ENCODE measurements at regions not wholly inside any gene's neighbourhood (a gene's known extent, or its start where the extent isn't known, plus 50 kb on each side); places are given as distances from the start of the nearest gene placed in this dataset.

DNA sequence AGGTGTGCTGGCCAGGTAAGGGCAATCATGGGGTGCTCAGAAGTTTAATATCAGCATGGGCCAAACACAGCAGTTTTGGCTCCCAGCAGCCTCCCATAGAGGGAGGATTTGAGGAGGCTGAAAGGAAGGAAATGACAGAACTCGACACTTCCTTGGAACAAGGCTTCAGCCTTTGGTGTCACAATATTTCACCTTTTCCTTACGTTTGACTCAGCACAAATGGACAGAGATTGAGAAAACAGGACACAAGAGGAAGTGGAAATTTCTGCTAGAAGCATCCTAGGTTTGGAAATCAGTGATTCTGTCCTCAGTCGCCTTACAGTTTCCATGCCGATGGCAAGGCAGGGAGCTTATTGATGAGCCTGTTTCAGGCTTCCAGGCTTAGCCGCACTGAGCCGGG, 181.4 kb downstream of the MAF start:
- CTCF ChIA-PET: no interaction called here
- POLR2A ChIA-PET: no interaction called here

DNA sequence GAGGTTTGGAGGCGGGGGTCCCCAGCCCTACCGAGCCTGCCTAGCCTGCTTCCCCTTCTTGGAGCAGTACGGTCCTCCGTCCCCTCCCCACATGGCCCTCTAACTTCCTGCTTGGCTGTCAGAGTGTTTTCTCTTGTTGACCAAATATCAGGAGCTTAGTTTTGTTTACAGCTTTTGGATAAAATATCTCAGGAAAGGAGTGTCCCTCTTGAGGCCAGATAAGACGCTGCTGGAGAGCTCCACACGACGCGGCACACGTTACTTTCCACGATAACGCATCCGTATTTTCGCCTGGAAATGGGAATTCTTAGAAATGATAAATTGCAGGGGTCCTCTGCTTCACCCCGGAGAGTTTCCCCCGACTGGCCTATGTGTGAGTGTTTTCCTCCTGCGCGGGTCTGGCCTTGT, 182.9 kb downstream of the MAF start:
- no peak for DNase-seq
- POLR2A ChIA-PET: no interaction called here
- Mint-ChIP-seq H3K4me1 (peaks cover 23% of the 10 kb centered on the region), H3K27ac (no peak overlapping the region), H3K4me3 (no peak overlapping the region), H3K27me3 (no peaks in the 10 kb centered on the region), H3K36me3 (ENCODE audit: low read depth) (no peaks in the 10 kb centered on the region), H3K9me3 (ENCODE audit: low read depth) (no peaks in the 10 kb centered on the region)
- intact Hi-C loops (cut with DNase I, micrococcal nuclease): no loop called here
- ATAC-seq: no peak
- CTCF ChIA-PET: no interaction called here

More for the DNA sequence above, 181.4 kb downstream of the MAF start:
- Mint-ChIP-seq H3K9me3 (ENCODE audit: low read depth) (no peaks in the 10 kb centered on the region), H3K27me3 (no peaks in the 10 kb centered on the region), H3K27ac (no peak overlapping the region), H3K4me3 (no peak overlapping the region), H3K4me1 (peaks cover 19% of the 10 kb centered on the region), H3K36me3 (ENCODE audit: low read depth) (no peaks in the 10 kb centered on the region)
- ATAC-seq (no peak), DNase-seq (no peak)
- intact Hi-C loops (cut with DNase I, micrococcal nuclease): no loop called here

DNA sequence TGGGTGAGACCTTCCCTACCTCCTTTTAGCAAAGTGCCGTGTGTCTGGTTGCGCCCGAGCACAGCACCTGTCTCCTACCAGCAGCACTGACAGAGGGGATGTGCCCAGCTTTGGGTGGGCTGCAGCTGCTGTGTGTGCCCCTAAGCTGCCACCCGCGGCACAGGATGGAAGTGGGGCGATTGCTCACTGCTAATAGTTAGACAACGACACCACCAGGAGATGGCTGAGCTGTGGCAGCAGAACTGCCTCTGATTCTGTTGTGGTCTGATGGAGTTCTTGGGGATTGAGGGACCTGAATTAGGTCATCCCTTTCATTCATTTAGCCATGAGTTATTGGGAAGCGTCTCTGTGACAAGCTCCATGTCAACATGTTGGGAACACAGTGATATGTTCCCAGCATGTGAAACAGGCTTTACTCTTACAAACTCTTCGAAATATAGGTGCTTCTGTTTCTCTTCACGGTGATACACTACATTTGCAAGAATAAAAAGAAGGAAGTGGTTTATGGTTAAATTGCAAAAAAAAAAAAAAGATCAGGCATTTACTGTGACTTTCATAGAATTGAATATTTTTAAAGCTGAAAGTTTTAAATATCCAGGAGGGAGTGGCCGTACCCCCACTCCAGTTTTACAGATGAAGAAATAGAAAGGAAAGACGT, 184.4 kb downstream of the MAF start:
- H3K4me3 Mint-ChIP-seq: no peak overlapping the region
- ATAC-seq: no peak
- intact Hi-C loops (cut with DNase I, micrococcal nuclease): no loop called here
- peak; percentile 13 for DNase-seq
- H3K27ac Mint-ChIP-seq: no peak overlapping the region
- H3K36me3 Mint-ChIP-seq (ENCODE audit: low read depth): no peaks in the 10 kb centered on the region
- H3K9me3 Mint-ChIP-seq (ENCODE audit: low read depth): no peaks in the 10 kb centered on the region
- peaks cover 29% of the 10 kb centered on the region for H3K4me1 Mint-ChIP-seq
- ChIA-PET CTCF (interaction anchor here (0.7 to 0.9 kb wide), 3 partner anchors 52 to 189 kb away, joined by 3 to 5 read pairs (median 4); no protein-coding TSS in a partner anchor), POLR2A (interaction anchor here (1.2 kb wide), 1 partner anchor 101 kb away, joined by 12 read pairs; no protein-coding TSS in a partner anchor)
- no peaks in the 10 kb centered on the region for H3K27me3 Mint-ChIP-seq

DNA sequence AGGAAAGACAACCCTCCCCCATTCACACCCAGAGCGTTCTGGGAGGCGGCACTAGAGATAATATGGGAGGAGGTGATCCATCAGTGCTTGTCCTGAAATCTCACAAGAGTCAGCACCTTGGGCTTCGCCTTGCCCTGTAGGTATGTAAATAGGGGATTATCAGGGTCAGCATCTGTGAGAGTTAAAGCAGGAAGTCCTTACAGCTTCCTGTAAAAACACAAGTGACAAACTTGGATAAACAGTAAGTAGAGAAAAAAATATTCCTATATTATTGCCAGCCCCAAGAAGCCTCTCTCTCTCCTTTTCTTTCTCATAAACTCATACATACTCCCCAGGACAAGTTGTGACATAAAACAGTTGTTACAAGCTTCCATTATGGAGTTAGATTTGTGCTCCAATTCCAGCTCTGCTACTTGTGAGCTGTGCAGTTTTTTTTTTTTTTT, 187.7 kb downstream of the MAF start:
- ATAC-seq (no peak), DNase-seq (no peak)
- no peak overlapping the region for H3K4me3 Mint-ChIP-seq
- no peaks in the 10 kb centered on the region for H3K9me3 Mint-ChIP-seq (ENCODE audit: low read depth)
- intact Hi-C loops (cut with DNase I, micrococcal nuclease): no loop called here
- H3K27me3 Mint-ChIP-seq: no peaks in the 10 kb centered on the region
- ChIA-PET POLR2A (no interaction called here), CTCF (no interaction called here)
- no peak overlapping the region for H3K27ac Mint-ChIP-seq
- no peaks in the 10 kb centered on the region for H3K36me3 Mint-ChIP-seq (ENCODE audit: low read depth)
- peaks cover 28% of the 10 kb centered on the region for H3K4me1 Mint-ChIP-seq

DNA sequence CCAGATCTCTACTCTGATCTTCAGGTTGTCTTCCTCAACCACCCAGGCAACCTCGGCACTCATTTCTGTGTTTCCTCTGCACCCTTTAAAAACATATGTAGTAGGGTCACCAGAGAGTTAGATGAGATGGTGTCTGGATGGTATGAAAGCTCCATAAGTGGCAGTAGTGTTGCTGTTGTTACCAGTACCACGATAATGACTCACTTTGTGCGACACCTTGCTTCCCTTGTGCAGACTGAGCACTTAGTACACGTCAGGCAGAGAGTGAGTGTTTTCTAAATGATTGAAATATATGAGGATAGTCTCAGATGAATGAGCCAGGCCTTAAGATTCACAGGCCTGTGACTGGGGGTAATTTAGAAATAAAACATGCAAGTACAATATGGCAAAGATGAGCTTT, 188.7 kb downstream of the MAF start:
- intact Hi-C loops (cut with DNase I, micrococcal nuclease): no loop called here
- DNase-seq (peak; percentile 16), ATAC-seq (peak; percentile 85)
- Mint-ChIP-seq H3K4me1 (peaks cover 21% of the 10 kb centered on the region), H3K4me3 (no peak overlapping the region), H3K27me3 (peaks cover 2% of the 10 kb centered on the region), H3K27ac (peak overlapping the region; percentile 5), H3K9me3 (ENCODE audit: low read depth) (no peaks in the 10 kb centered on the region), H3K36me3 (ENCODE audit: low read depth) (no peaks in the 10 kb centered on the region)
- ChIA-PET POLR2A (no interaction called here), CTCF (no interaction called here)

DNA sequence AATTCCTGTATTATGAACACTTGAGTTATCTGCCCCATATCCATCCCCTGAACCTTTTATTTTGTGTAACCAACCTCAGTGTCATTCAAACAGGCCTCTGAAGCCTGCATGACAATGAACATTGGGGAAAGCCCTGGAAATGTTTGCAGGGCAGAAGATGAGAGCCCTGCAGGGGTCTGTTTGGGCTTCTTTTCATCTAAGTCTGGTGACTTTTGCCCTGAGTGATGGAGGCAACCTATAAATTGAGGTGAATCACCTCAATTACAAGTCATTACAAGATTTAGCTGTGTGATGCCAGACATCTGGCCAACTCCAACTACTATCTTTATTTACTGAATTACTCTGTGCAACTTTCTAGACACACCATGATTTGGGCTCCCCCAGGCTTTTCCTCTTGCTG, 189.2 kb downstream of the MAF start:
- Mint-ChIP-seq H3K9me3 (ENCODE audit: low read depth) (no peaks in the 10 kb centered on the region), H3K27ac (peak overlapping the region; percentile 5), H3K36me3 (ENCODE audit: low read depth) (no peaks in the 10 kb centered on the region), H3K27me3 (peaks cover 2% of the 10 kb centered on the region), H3K4me1 (peaks cover 16% of the 10 kb centered on the region), H3K4me3 (no peak overlapping the region)
- POLR2A ChIA-PET: no interaction called here
- DNase-seq: peak; percentile 7
- CTCF ChIA-PET: no interaction called here
- ATAC-seq: peak; percentile 60
- intact Hi-C loops (cut with DNase I, micrococcal nuclease): no loop called here

DNA sequence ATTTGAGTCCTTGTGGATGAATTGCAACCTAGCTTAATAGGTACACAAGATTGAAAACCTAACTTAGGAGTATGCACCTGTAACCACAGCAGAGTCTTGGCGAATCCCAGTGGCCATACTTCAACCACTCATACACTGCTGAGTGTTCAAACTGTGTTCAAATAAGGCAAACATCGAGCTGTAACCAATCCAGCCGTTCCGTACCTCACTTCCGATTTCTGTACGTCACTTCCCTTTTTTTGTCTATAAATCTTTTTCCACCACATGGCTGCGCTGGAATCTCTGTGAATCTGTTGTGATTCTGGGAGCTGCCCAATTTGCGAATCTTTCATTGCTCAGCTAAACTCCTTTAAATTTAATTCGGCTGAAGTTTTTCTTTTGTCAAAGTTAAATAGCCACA, 190.6 kb downstream of the MAF start:
- no peak for DNase-seq
- H3K4me3 Mint-ChIP-seq: no peak overlapping the region
- no peaks in the 10 kb centered on the region for H3K9me3 Mint-ChIP-seq (ENCODE audit: low read depth)
- peaks cover 2% of the 10 kb centered on the region for H3K27me3 Mint-ChIP-seq
- ChIA-PET POLR2A (interaction anchor here (0.6 kb wide), 1 partner anchor 367 kb away, joined by 4 read pairs; no protein-coding TSS in a partner anchor), CTCF (no interaction called here)
- H3K4me1 Mint-ChIP-seq: peaks cover 9% of the 10 kb centered on the region
- no peak for ATAC-seq
- no peak overlapping the region for H3K27ac Mint-ChIP-seq
- no peaks in the 10 kb centered on the region for H3K36me3 Mint-ChIP-seq (ENCODE audit: low read depth)
- intact Hi-C loops (cut with DNase I, micrococcal nuclease): no loop called here

DNA sequence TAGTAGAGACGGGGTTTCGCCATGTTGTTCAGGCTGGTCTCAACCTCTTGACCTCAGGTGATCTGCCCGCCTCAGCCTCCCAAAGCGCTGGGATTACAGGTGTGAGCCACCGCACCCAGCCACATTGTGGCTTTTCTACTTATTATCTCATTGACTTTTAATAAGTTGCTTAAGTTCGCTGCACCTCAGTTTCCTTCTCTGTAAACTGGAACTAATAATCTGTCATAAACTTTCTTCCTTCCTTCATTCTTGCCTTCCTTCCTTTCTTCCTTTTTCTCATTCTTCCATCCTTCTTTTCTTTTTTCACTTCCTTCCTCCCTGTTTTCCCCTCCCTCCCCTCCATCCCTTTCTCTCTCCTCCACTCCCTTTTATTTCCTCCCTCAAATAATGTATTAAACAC, 192.2 kb downstream of the MAF start:
- POLR2A ChIA-PET: no interaction called here
- no peak for ATAC-seq
- intact Hi-C loops (cut with DNase I, micrococcal nuclease): no loop called here

DNA sequence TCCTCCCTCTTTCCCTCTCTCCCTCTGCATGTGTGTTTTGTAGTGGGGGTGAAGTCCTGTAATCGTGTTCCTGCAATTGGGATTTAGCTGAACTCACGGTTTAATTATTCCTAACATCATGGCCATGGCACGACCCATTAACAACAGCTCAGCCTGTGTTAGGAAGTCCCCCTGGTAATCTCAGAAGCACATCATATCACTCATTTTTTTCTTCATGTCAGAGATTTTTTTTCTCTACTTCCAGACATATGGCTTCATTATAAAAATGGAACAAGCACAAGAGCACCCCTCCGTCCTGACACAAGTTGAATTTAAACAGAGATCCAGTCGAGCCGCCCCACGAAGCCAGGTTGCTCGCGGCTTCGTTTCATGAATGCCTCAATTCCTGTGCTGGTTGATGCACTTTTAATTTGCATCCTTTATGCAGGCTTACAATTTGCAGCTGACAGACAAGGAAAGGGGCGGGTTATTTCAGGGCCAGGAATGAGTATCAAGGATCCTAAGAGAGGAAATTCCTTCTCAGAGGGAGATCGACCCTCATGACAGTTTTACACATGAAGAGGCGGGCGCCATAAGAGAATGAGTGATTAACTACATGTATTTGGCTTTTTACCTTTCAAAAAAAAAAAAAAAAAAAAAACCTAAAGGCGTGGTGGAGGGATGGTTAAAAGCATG, 192.9 kb downstream of the MAF start:
- H3K9me3 Mint-ChIP-seq (ENCODE audit: low read depth): no peaks in the 10 kb centered on the region
- peaks cover 2% of the 10 kb centered on the region for H3K27me3 Mint-ChIP-seq
- ChIA-PET CTCF (no interaction called here), POLR2A (no interaction called here)
- ATAC-seq (no peak), DNase-seq (no peak)
- H3K4me3 Mint-ChIP-seq: no peak overlapping the region
- H3K4me1 Mint-ChIP-seq: peaks cover 6% of the 10 kb centered on the region
- no peak overlapping the region for H3K27ac Mint-ChIP-seq
- intact Hi-C loops (cut with DNase I, micrococcal nuclease): no loop called here
- H3K36me3 Mint-ChIP-seq (ENCODE audit: low read depth): no peaks in the 10 kb centered on the region

More for the DNA sequence above, 192.2 kb downstream of the MAF start:
- Mint-ChIP-seq H3K27me3 (peaks cover 2% of the 10 kb centered on the region), H3K36me3 (ENCODE audit: low read depth) (no peaks in the 10 kb centered on the region), H3K4me3 (no peak overlapping the region), H3K27ac (no peak overlapping the region), H3K4me1 (peaks cover 9% of the 10 kb centered on the region), H3K9me3 (ENCODE audit: low read depth) (no peaks in the 10 kb centered on the region)
- CTCF ChIA-PET: interaction anchor here (0.6 kb wide), 1 partner anchor 26 kb away, joined by 4 read pairs; no protein-coding TSS in a partner anchor
- DNase-seq: no peak

DNA sequence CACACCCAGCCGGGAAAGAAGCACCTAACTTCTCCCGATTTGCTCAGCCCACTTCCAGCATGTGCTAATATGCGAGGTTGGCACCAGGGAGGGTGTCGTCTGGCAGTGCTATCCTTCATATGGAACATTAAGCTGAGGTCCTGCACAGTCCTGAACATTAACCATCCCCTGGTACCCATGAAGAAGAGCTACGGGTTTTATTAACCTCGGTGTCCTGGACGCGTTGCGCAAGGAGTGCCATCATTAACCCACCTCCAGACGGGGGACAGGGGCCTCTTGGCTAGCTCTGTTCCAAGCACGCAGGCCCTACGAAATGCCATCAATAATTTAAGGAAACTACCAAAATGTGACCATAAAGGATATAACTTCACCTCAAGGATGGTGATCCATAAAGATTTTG, 193.5 kb downstream of the MAF start:
- Mint-ChIP-seq H3K4me1 (peaks cover 5% of the 10 kb centered on the region), H3K36me3 (ENCODE audit: low read depth) (no peaks in the 10 kb centered on the region), H3K27me3 (peaks cover 2% of the 10 kb centered on the region), H3K9me3 (ENCODE audit: low read depth) (no peaks in the 10 kb centered on the region), H3K27ac (no peak overlapping the region), H3K4me3 (no peak overlapping the region)
- no peak for DNase-seq
- intact Hi-C loops (cut with DNase I, micrococcal nuclease): no loop called here
- no peak for ATAC-seq
- ChIA-PET CTCF (no interaction called here), POLR2A (no interaction called here)

DNA sequence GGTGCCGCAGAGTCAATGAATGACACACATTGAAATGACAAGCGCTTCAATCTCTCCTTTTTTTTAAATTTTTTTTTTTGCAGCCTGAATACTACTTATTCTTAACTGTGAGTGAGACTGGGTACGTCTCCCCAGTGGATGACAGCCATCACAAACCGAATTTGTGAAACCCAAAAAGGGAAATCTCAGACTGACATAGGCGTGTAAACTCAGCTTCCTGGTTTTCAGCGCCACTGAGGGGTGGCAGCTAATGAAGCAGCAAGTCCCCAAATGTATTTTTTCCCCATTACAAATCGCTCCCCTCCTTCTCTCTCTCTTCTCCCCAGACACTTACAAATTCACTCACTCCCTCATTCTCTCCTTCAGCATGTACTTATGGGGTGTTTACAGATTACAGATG, 196.0 kb downstream of the MAF start:
- H3K9me3 Mint-ChIP-seq (ENCODE audit: low read depth): no peaks in the 10 kb centered on the region
- DNase-seq: no peak
- no peaks in the 10 kb centered on the region for H3K36me3 Mint-ChIP-seq (ENCODE audit: low read depth)
- CTCF ChIA-PET: no interaction called here
- no peaks in the 10 kb centered on the region for H3K4me1 Mint-ChIP-seq
- no peak overlapping the region for H3K4me3 Mint-ChIP-seq
- POLR2A ChIA-PET: no interaction called here
- no peak overlapping the region for H3K27ac Mint-ChIP-seq
- no peak for ATAC-seq
- intact Hi-C loops (cut with DNase I, micrococcal nuclease): no loop called here
- H3K27me3 Mint-ChIP-seq: peaks cover 2% of the 10 kb centered on the region

DNA sequence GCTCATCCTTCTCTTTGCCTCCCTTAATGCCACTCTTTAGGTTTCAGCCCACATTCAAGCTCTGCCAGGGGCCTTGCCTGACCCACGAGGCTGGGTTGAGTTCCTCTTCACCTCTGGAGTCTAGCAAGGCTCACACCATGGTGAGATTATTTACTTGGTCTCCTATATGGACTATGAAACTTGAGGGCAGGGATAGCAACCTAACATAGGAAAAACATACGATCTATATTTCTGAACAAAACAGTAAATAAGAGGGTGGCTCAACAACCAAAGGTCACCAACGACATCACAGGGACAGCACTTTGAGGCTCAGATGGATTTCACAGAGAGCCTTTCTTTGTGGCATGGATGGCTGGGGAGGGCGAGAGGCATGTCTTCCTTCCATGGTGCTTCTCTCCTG, 197.0 kb downstream of the MAF start:
- intact Hi-C loops (cut with DNase I, micrococcal nuclease): no loop called here
- Mint-ChIP-seq H3K27ac (no peak overlapping the region), H3K27me3 (peaks cover 2% of the 10 kb centered on the region), H3K4me1 (no peaks in the 10 kb centered on the region), H3K4me3 (no peak overlapping the region), H3K9me3 (ENCODE audit: low read depth) (no peaks in the 10 kb centered on the region), H3K36me3 (ENCODE audit: low read depth) (no peaks in the 10 kb centered on the region)
- ChIA-PET POLR2A (no interaction called here), CTCF (no interaction called here)
- DNase-seq (no peak), ATAC-seq (no peak)

Data from activated CD4-positive, alpha-beta T cell treated with anti-CD3 and anti-CD28 coated beads for 36 hours (primary cell).